ENCODE measurements at regions not wholly inside any gene's neighbourhood (a gene's known extent, or its start where the extent isn't known, plus 50 kb on each side); places are given as distances from the start of the nearest gene placed in this dataset.

GRCh38 chr2:16188261-16188890 lies 248.0 kb downstream of the MYCN start:
- no peak overlapping the region for H3K4me2 ChIP-seq (ENCODE audit: low read depth, low read length)
- no CpG with 5 or more reads among the region's 4 CpGs for WGBS, 2 experiments (ENCODE audit: extremely low coverage in 2 of 2, insufficient read length in 1 of 2)
- H2BK5ac ChIP-seq (ENCODE audit: low read depth, low read length, poor library complexity, severe bottlenecking), result no peak overlapping the region
- H3K4me1 ChIP-seq (ENCODE audit: control insufficient read depth, insufficient read depth, low read length), result no peaks in the 10 kb centered on the region
- dilution Hi-C loops (cut with HindIII; ENCODE audit: low sequenced_read_pairs, unreplicated experiment) (no loop called here), intact Hi-C loops (cut with micrococcal nuclease) (no loop called here), in situ Hi-C loops (cut with MboI; ENCODE audit: low sequenced_read_pairs) (no loop called here)
- peaks cover 33% of the 10 kb centered on the region for H3K9me3 ChIP-seq (ENCODE audit: control insufficient read depth, insufficient read depth, low read length)
- BruUV-seq (replicated peaks), result no TSS peak
- no peak overlapping the region for H4K5ac ChIP-seq (ENCODE audit: low read depth, low read length)
- CTCF ChIA-PET, result no interaction called here
- no peak for ATAC-seq (ENCODE audit: low read depth)
- no peak overlapping the region for H3K23ac ChIP-seq (ENCODE audit: low read depth, low read length)
- no peaks in the 10 kb centered on the region for H3K36me3 ChIP-seq (ENCODE audit: control insufficient read depth, insufficient read depth, low read length)
- H4K8ac ChIP-seq (ENCODE audit: low read depth in 2 of 2, low read length in 2 of 2), result no peak overlapping the region
- no peak overlapping the region for H2BK120ac ChIP-seq (ENCODE audit: low read depth, low read length)
- no peak overlapping the region for H2BK20ac ChIP-seq (ENCODE audit: low read depth, low read length)
- no peak overlapping the region for H3K27ac ChIP-seq (ENCODE audit: insufficient read depth, low read length)
- H3K4me3 ChIP-seq (ENCODE audit: insufficient read depth, low read depth, low read length), result no peak overlapping the region
- H2BK15ac ChIP-seq (ENCODE audit: low read depth, low read length), result no peak overlapping the region
- no peaks in the 10 kb centered on the region for H3K27me3 ChIP-seq (ENCODE audit: control insufficient read depth, insufficient read depth, low read length)
- no peak overlapping the region for H3K9ac ChIP-seq (ENCODE audit: low read depth, low read length)
- no peaks in the 10 kb centered on the region for H3K79me1 ChIP-seq (ENCODE audit: low read depth in 1 of 2, low read length in 2 of 2)
- H3K4ac ChIP-seq (ENCODE audit: low read depth, low read length), result no peak overlapping the region
- H3K14ac ChIP-seq (replicated peaks; ENCODE audit: low read depth, low read length), result no peak overlapping the region
- no peak overlapping the region for H3K56ac ChIP-seq (ENCODE audit: extremely low read depth, insufficient read depth, low read length)
- H3K18ac ChIP-seq (ENCODE audit: low read depth, low read length), result no peak overlapping the region
- H3K9me1 ChIP-seq (ENCODE audit: insufficient read depth, low read length), result no peaks in the 10 kb centered on the region
- no peak overlapping the region for H2AK5ac ChIP-seq (ENCODE audit: low read depth, low read length)
- POLR2A ChIA-PET (ENCODE audit: unreplicated experiment), result no interaction called here
- H4K91ac ChIP-seq (ENCODE audit: insufficient read depth, low read depth, low read length), result no peak overlapping the region
- DNase-seq, result no peak
- no peak for TF ChIP-seq ELK1 (IDR thresholded peaks at IDR 0.05; ENCODE audit: borderline replicate concordance, low read depth, low read length)
- TF ChIP-seq SMC3 (IDR thresholded peaks at IDR 0.05; ENCODE audit: low read depth, low read length), result no peak
- TF ChIP-seq MAZ (IDR thresholded peaks at IDR 0.05; ENCODE audit: borderline replicate concordance, low read depth, low read length), result no peak
- no peak for TF ChIP-seq BHLHE40 (IDR thresholded peaks at IDR 0.05; ENCODE audit: low read depth, low read length)
- no peak for TF ChIP-seq FOS (IDR thresholded peaks at IDR 0.05; ENCODE audit: low read depth, low read length)
- TF ChIP-seq CEBPB (IDR thresholded peaks at IDR 0.05; ENCODE audit: low read depth, low read length), result no peak
- TF ChIP-seq CTCF (conservative IDR thresholded peaks at IDR 0.05; ENCODE audit: low read depth, low read length), result no peak
- TF ChIP-seq RAD21 (IDR thresholded peaks at IDR 0.05; ENCODE audit: low read length), result no peak
- TF ChIP-seq RFX5 (IDR thresholded peaks at IDR 0.05; ENCODE audit: low read depth, low read length), result no peak
- no peak overlapping the region for H2AFZ ChIP-seq (replicated peaks; ENCODE audit: low read length, poor library complexity)
- H4K20me1 ChIP-seq (ENCODE audit: insufficient read depth, low read length), result no peaks in the 10 kb centered on the region
- H2AK9ac ChIP-seq (replicated peaks; ENCODE audit: low read depth, low read length, poor library complexity), result no peak overlapping the region

Measured in IMR-90 (cell line).